Epithelial cell of esophagus (primary cell): ENCODE measurements at regions not wholly inside any gene's neighbourhood (a gene's known extent, or its start where the extent isn't known, plus 50 kb on each side); places are given as distances from the start of the nearest gene placed in this dataset.
"Not testable (repeated sequence)": the region's sequence is repeated elsewhere in the genome, so short reads cannot be mapped to it uniquely, and the experiment has no call there.

Source experiments
- DNase-seq: peaks from one replicate; pipeline ENCODE4 v3.0.0; 2010; ENCODE audit warnings: low read depth
- H3K4me3 ChIP-seq: 2 replicates; pipeline ENCODE4 v1.5.1; 2011; ENCODE audit warnings: mild to moderate bottlenecking, low read length, control low read depth
- CTCF ChIP-seq: IDR thresholded peaks from 2 replicates; pipeline ENCODE4 v1.5.1; 2011; ENCODE audit warnings: low read depth, mild to moderate bottlenecking, low read length, control low read depth, inconsistent platforms; ENCODE audit not compliant: insufficient read depth; ENCODE audit errors: missing control alignments

- TF ChIP-seq CTCF = no peak
- no peak overlapping the region for H3K4me3 ChIP-seq
- DNase-seq = no peak
Observed at GRCh38 chr11:21658654-21659193, 534.2 kb upstream of the ANO5 start.

- not testable (repeated sequence) for DNase-seq, H3K4me3 ChIP-seq
Observed at GRCh38 chr11:21659377-21659776, 533.5 kb upstream of the ANO5 start.

- no peak overlapping the region for H3K4me3 ChIP-seq
- no peak for TF ChIP-seq CTCF
- DNase-seq = no peak
Observed at GRCh38 chr11:21659961-21660360, 532.9 kb upstream of the ANO5 start.

- H3K4me3 ChIP-seq = no peak overlapping the region
Observed at GRCh38 chr11:21675049-21675616, 517.8 kb upstream of the ANO5 start.

GRCh38 chr11:21687643-21688042, 505.2 kb upstream of the ANO5 start:
- H3K4me3 ChIP-seq = no peak overlapping the region
- no peak for DNase-seq
- no peak for TF ChIP-seq CTCF

More at GRCh38 chr11:21675049-21675616, 517.8 kb upstream of the ANO5 start:
- TF ChIP-seq CTCF = no peak
- no peak for DNase-seq

GRCh38 chr11:21704539-21704938, 488.3 kb upstream of the ANO5 start:
- no peak for TF ChIP-seq CTCF
- DNase-seq = no peak
- H3K4me3 ChIP-seq = no peak overlapping the region

GRCh38 chr11:21707116-21707739, 485.7 kb upstream of the ANO5 start:
- no peak for TF ChIP-seq CTCF
- no peak overlapping the region for H3K4me3 ChIP-seq
- DNase-seq = no peak
